ENCODE measurements at regions not wholly inside any gene's neighbourhood (a gene's known extent, or its start where the extent isn't known, plus 50 kb on each side); places are given as distances from the start of the nearest gene placed in this dataset.
"Not testable (repeated sequence)": the region's sequence is repeated elsewhere in the genome, so short reads cannot be mapped to it uniquely, and the experiment has no call there.

DNA sequence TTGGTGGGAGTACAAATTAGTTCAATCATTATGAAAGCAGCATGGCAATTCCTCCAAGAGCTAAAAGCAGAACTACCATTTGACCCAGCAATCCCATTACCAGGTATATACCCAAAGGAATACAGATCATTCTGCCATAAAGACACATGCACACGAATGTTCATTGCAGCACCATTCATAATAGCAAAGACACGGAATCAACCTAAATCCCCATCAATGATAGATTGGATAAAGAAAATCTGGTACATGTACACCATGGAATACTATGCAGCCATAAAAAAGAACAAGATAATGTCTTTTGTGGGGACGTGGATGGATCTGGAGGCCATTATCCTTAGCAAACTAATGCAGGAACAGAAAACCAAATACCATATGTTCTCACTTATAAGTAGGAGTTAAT, 85.1 kb upstream of the KYNU start:
- H3K9me3 Mint-ChIP-seq; H3K27me3 Mint-ChIP-seq (ENCODE audit: low read depth); H3K27ac Mint-ChIP-seq; CTCF ChIA-PET; intact Hi-C loops (cut with micrococcal nuclease); H3K4me1 Mint-ChIP-seq (ENCODE audit: low read depth); H3K4me3 Mint-ChIP-seq; DNase-seq; H3K36me3 Mint-ChIP-seq (ENCODE audit: low read depth): not testable (repeated sequence)

DNA sequence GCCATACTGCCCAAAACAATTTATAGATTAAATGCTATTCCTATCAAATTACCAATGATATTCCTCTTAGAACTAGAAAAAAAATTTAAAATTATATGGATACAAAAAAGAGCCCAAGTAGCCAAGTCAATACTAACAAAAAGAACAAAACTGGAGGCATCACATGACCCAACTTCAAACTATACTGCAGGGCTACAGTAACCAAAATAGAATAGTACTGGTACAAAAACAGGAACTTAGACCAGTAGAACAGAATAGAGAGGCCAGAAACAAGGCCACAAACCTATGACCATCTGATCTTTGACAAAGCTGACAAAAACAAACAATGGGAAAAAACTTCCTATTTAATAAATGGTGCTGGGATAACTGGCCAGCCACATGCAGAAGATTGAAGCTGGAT, 86.1 kb upstream of the KYNU start:
- DNase-seq = no peak
- Mint-ChIP-seq H3K27ac (no peak overlapping the region), H3K9me3 (peaks cover 3% of the 10 kb centered on the region), H3K4me1 (ENCODE audit: low read depth) (no peaks in the 10 kb centered on the region), H3K4me3 (no peak overlapping the region), H3K27me3 (ENCODE audit: low read depth) (no peaks in the 10 kb centered on the region), H3K36me3 (ENCODE audit: low read depth) (no peaks in the 10 kb centered on the region)
- CTCF ChIA-PET = no interaction called here
- intact Hi-C loops (cut with micrococcal nuclease) = no loop called here

DNA sequence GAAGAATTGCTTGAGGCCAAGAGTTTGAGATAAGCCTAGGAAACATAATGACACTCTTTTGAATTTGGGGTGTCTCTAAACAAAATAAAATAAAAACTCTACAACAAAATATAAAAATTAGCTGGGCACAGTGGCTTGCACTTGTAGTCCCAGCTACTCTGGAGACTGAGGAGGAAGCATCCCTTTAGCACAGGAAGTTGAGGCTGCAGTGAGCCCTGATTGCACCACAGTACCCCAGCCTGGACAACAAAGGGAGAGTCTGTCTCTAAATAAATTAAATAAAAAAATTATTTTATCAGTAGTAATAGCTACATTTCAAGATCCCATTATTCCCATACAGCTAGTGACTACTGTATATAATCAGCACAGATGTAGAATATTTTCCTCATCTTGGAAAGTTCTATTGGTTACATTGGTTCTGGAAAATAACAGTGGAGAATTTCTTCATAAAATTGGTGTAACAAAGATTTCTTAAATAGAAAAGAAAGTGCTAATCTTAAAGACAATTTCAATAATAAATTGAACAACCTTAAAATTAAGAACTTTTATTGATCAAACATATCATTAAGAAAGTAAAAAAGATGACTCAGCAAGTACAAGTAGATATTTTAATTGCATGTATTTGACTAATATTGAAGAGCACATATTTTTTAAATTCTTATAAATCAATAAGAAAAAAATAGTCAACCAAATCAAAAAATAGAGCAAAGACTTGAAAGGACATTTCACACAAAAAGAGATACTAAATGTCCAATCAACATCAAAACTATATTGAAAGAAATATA, 90.4 kb upstream of the KYNU start:
- CTCF ChIA-PET = no interaction called here
- Mint-ChIP-seq H3K9me3 (peaks cover 2% of the 10 kb centered on the region), H3K27me3 (ENCODE audit: low read depth) (no peaks in the 10 kb centered on the region), H3K4me1 (ENCODE audit: low read depth) (no peaks in the 10 kb centered on the region), H3K27ac (no peak overlapping the region), H3K4me3 (no peak overlapping the region), H3K36me3 (ENCODE audit: low read depth) (no peaks in the 10 kb centered on the region)
- DNase-seq = no peak
- intact Hi-C loops (cut with micrococcal nuclease) = no loop called here

DNA sequence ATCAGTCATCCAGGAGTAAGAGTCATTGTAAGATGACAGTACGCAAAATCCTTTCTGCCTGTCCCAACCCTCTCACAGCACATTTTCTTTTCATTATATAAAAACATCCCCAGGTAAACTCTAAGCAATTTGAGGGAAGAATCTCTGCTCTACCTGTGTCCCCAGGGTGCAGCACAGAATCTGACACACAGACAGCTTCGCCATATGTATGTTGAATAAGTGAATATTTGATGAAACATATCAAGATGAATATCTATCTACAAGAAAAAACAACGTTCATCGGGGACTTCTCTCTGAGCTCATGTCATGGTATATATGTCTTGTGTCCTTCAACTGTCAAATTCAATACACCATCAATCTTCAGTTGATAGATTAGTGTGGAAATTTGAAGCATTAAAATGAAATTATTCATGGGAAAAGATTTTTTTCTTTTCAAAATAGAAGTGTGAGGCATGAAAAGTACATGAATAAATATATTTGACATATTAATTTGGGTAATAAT, 94.5 kb upstream of the KYNU start:
- Mint-ChIP-seq H3K36me3 (ENCODE audit: low read depth) (no peaks in the 10 kb centered on the region), H3K9me3 (no peaks in the 10 kb centered on the region), H3K4me3 (no peak overlapping the region), H3K4me1 (ENCODE audit: low read depth) (no peaks in the 10 kb centered on the region), H3K27ac (no peak overlapping the region), H3K27me3 (ENCODE audit: low read depth) (no peaks in the 10 kb centered on the region)
- DNase-seq = no peak
- intact Hi-C loops (cut with micrococcal nuclease) = no loop called here
- CTCF ChIA-PET = interaction anchor here (1.5 kb wide), 1 partner anchor 198 kb away, joined by 3 read pairs; no protein-coding TSS in a partner anchor

DNA sequence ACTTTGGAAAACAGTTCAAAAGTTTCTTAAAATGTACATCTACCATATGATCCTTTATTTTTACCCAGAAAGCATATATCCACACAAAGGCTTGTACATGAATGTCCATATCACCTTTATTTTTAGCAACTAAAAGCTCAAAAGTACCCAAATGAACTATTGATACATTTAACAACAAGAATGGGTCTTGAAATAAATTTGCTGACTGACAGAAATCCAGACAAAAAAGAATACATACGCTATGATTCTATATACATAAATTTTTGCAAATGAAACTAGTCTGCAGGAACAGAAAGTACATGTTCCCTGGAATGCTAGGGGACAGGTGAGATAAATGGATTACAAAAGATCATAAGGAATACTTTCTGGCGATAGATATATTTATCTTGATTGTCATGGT, 96.3 kb upstream of the KYNU start:
- H3K9me3 Mint-ChIP-seq = no peaks in the 10 kb centered on the region
- no peak overlapping the region for H3K4me3 Mint-ChIP-seq
- H3K27me3 Mint-ChIP-seq (ENCODE audit: low read depth) = no peaks in the 10 kb centered on the region
- no peaks in the 10 kb centered on the region for H3K4me1 Mint-ChIP-seq (ENCODE audit: low read depth)
- intact Hi-C loops (cut with micrococcal nuclease) = no loop called here
- no peak for DNase-seq
- H3K27ac Mint-ChIP-seq = no peak overlapping the region
- H3K36me3 Mint-ChIP-seq (ENCODE audit: low read depth) = no peaks in the 10 kb centered on the region
- CTCF ChIA-PET = no interaction called here

DNA sequence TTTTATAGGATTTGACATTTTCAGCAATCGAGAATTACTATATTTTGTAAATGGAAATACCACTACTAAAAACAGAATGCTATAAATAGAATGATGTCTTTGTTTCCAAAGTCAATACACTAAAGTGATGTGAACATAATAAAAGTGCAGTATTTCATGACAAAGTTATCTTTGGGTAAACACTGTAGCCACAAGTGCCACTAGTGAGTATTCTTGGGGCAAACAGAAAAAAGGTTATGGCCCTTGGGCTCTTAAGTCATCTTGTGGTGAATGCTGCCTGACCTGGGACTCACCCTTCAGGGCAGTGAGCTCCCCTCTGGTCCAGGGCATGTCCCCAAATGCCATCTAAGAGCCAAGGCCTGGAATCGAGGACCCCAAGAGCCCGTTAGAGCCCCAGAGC, 99.2 kb upstream of the KYNU start:
- intact Hi-C loops (cut with micrococcal nuclease) = no loop called here
- H3K4me1 Mint-ChIP-seq (ENCODE audit: low read depth) = no peaks in the 10 kb centered on the region
- no peaks in the 10 kb centered on the region for H3K36me3 Mint-ChIP-seq (ENCODE audit: low read depth)
- CTCF ChIA-PET = no interaction called here
- H3K27me3 Mint-ChIP-seq (ENCODE audit: low read depth) = no peaks in the 10 kb centered on the region
- DNase-seq = no peak
- no peak overlapping the region for H3K27ac Mint-ChIP-seq
- H3K4me3 Mint-ChIP-seq = no peak overlapping the region
- peaks cover 5% of the 10 kb centered on the region for H3K9me3 Mint-ChIP-seq

DNA sequence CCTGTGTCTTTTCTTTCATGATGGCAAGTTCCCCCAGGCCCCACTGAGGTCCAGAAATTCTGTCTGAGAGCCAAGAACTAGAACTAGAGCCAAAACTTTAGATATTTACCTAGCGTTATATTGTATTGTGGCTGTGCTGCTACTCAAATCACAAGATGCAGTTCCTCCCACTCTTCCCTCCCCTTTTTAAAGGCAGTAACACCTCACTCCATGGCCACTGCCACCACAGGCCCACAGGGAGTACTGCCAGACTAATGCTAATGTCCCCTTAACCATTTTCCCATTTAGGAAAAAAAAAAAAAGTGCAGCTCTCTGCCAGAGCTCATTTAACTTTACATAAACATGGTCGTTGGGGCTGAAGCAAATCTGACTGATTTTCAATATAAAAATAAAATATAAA, 99.7 kb upstream of the KYNU start:
- CTCF ChIA-PET = no interaction called here
- Mint-ChIP-seq H3K9me3 (peaks cover 5% of the 10 kb centered on the region), H3K4me3 (no peak overlapping the region), H3K4me1 (ENCODE audit: low read depth) (no peaks in the 10 kb centered on the region), H3K27me3 (ENCODE audit: low read depth) (no peaks in the 10 kb centered on the region), H3K27ac (no peak overlapping the region), H3K36me3 (ENCODE audit: low read depth) (no peaks in the 10 kb centered on the region)
- intact Hi-C loops (cut with micrococcal nuclease) = no loop called here
- DNase-seq = no peak

DNA sequence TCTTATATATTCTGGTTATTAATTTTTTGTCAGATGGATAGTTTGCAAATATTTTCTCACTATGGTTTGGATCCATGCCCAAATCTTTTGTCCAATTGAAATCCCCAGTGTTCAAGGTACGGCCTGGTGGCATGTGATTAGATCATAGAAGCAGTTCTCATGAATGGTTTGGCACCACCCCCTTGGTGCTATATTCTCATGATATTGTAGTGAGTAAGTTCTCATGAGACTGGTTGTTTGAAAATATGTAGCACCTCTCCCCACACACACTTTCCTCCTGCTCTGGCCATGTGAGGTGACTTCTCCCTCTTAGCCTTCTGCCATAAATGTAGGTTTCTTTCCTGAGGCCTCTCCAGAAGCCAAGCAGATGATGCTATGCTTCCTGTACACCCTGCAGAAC, 107.7 kb upstream of the KYNU start:
- Mint-ChIP-seq H3K4me3 (no peak overlapping the region), H3K4me1 (ENCODE audit: low read depth) (no peaks in the 10 kb centered on the region), H3K36me3 (ENCODE audit: low read depth) (no peaks in the 10 kb centered on the region), H3K27ac (no peak overlapping the region), H3K27me3 (ENCODE audit: low read depth) (no peaks in the 10 kb centered on the region), H3K9me3 (peaks cover 21% of the 10 kb centered on the region)
- intact Hi-C loops (cut with micrococcal nuclease) = no loop called here
- CTCF ChIA-PET = no interaction called here
- no peak for DNase-seq

DNA sequence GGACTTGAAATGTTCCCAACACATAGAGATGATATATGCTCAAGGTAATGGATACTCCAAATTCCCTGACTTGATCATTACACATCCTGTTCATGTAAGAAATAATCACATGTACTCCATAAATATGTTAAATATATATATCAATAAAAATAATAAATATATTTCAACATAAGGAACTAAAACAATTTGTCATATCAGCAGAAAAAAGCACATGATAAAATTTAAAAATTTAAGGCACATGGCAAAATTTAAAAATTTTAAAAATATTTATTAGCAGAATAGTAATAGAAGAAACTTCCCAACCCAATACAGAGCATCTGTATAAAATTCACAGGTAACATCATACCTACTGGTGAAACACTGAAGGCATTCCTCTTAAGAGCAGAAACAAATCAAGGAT, 109.6 kb upstream of the KYNU start:
- H3K27ac Mint-ChIP-seq = no peak overlapping the region
- no peak for DNase-seq
- CTCF ChIA-PET = no interaction called here
- H3K9me3 Mint-ChIP-seq = peaks cover 26% of the 10 kb centered on the region
- intact Hi-C loops (cut with micrococcal nuclease) = no loop called here
- H3K27me3 Mint-ChIP-seq (ENCODE audit: low read depth) = no peaks in the 10 kb centered on the region
- H3K4me1 Mint-ChIP-seq (ENCODE audit: low read depth) = no peaks in the 10 kb centered on the region
- no peak overlapping the region for H3K4me3 Mint-ChIP-seq
- H3K36me3 Mint-ChIP-seq (ENCODE audit: low read depth) = no peaks in the 10 kb centered on the region

DNA sequence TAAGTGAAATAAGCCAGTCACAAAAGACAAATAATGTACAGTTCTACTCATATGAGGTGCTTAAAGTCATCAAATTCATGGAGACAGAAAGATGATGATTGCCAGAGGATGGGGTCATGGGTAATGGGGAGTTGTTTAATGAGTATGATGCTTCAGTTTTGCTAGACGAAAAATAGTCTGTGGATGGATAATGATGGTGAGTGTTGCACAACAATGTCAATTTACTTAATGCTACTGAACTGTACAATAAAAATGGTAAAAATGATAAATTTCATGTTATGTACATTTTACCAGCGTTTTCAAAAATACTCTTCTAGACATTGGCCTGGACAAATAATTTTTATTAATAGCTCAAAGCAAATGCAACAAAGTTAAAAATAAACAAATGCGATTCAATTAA, 118.5 kb upstream of the KYNU start:
- H3K36me3 Mint-ChIP-seq (ENCODE audit: low read depth) = no peaks in the 10 kb centered on the region
- intact Hi-C loops (cut with micrococcal nuclease) = no loop called here
- no peak for DNase-seq
- H3K4me3 Mint-ChIP-seq = no peak overlapping the region
- peaks cover 12% of the 10 kb centered on the region for H3K9me3 Mint-ChIP-seq
- H3K4me1 Mint-ChIP-seq (ENCODE audit: low read depth) = no peaks in the 10 kb centered on the region
- no peak overlapping the region for H3K27ac Mint-ChIP-seq
- H3K27me3 Mint-ChIP-seq (ENCODE audit: low read depth) = no peaks in the 10 kb centered on the region
- CTCF ChIA-PET = interaction anchor here (0.6 kb wide), 1 partner anchor 34 kb away, joined by 3 read pairs; no protein-coding TSS in a partner anchor

DNA sequence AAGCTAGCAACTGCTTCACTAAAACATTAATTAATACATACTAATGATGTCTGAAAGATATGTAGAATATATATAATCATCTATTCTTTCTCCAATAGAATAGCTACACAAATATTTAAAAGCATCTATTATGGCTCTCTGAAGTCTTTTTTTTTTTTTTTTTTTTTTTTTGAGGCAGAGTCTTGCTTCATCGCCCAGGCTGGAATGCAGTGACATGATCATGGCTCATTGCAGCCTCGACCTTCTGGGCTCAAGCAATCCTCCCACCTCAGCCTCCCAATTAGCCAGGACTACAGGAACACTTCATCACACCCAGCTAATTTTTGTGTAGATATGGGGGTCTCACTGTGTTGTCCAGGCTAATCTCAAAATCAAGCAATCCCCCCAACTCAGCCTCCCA, 120.4 kb upstream of the KYNU start:
- Mint-ChIP-seq H3K36me3 (ENCODE audit: low read depth) (no peaks in the 10 kb centered on the region), H3K27ac (no peak overlapping the region), H3K27me3 (ENCODE audit: low read depth) (no peaks in the 10 kb centered on the region), H3K9me3 (peaks cover 2% of the 10 kb centered on the region), H3K4me3 (no peak overlapping the region), H3K4me1 (ENCODE audit: low read depth) (no peaks in the 10 kb centered on the region)
- no peak for DNase-seq
- intact Hi-C loops (cut with micrococcal nuclease) = no loop called here
- CTCF ChIA-PET = no interaction called here

DNA sequence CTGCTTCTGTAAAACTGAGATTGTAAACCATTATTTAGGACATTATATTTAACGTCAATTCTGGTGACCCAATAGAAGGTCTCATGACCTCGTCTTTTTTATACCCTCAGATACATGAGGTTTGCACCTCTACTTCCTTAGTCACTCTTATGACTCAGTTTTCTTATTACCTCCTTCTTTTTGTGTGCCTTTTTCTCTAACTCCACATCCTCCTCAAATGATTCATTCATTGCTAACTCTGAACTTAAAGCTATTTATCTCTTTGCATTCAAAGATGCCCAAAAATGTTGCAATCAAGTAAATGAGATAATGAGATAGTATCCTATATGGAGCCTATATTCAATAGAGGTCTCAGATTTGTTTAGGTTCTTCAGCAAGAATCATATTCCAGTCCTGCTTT, 121.0 kb upstream of the KYNU start:
- DNase-seq = no peak
- Mint-ChIP-seq H3K4me1 (ENCODE audit: low read depth) (no peaks in the 10 kb centered on the region), H3K36me3 (ENCODE audit: low read depth) (no peaks in the 10 kb centered on the region), H3K9me3 (no peaks in the 10 kb centered on the region), H3K27ac (no peak overlapping the region), H3K4me3 (no peak overlapping the region), H3K27me3 (ENCODE audit: low read depth) (no peaks in the 10 kb centered on the region)
- CTCF ChIA-PET = no interaction called here
- intact Hi-C loops (cut with micrococcal nuclease) = no loop called here

DNA sequence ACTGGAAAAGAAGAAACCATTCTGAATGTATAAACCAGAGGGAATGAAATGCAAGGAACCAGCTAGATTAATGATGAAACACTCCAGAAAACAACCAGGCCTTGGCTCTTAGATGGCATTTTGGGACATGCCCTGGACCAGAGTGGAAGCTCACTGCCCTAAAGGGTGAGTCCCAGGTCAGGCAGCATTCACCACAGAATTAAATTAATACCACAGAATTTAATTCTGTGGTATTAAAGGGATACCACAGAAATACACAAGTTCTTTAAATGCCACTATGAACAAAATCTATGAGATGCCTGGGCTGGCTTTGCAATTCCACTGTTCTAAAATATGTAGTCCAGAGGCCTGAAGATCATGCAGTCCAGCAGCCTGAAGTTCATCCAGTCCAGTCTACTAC, 122.3 kb upstream of the KYNU start:
- intact Hi-C loops (cut with micrococcal nuclease) = no loop called here
- no peaks in the 10 kb centered on the region for H3K9me3 Mint-ChIP-seq
- H3K27me3 Mint-ChIP-seq (ENCODE audit: low read depth) = no peaks in the 10 kb centered on the region
- H3K4me3 Mint-ChIP-seq = no peak overlapping the region
- H3K4me1 Mint-ChIP-seq (ENCODE audit: low read depth) = no peaks in the 10 kb centered on the region
- DNase-seq = no peak
- no peaks in the 10 kb centered on the region for H3K36me3 Mint-ChIP-seq (ENCODE audit: low read depth)
- CTCF ChIA-PET = no interaction called here
- H3K27ac Mint-ChIP-seq = no peak overlapping the region
